ENCODE measurements at regions not wholly inside any gene's neighbourhood (a gene's known extent, or its start where the extent isn't known, plus 50 kb on each side); places are given as distances from the start of the nearest gene placed in this dataset.

- no peaks in the 10 kb centered on the region for H3K79me2 ChIP-seq (ENCODE audit: insufficient read depth)
- no peaks in the 10 kb centered on the region for H3K36me3 ChIP-seq (replicated peaks in 1 of 2; ENCODE audit: control insufficient read depth in 1 of 2, insufficient read depth in 2 of 2, low read length in 1 of 2)
- no peak for TF ChIP-seq GATA2 (CRISPR knock-in tag; IDR thresholded peaks at IDR 0.05)
- no peak for TF ChIP-seq NRF1 (IDR thresholded peaks at IDR 0.05; ENCODE audit: low read depth, low read length)
- no peak for TF ChIP-seq TAF1 (IDR thresholded peaks at IDR 0.05; ENCODE audit: borderline replicate concordance, low read depth, low read length)
- TF ChIP-seq MEF2A (IDR thresholded peaks at IDR 0.05; ENCODE audit: borderline replicate concordance, low read depth), result no peak
- TF ChIP-seq YY1 (IDR thresholded peaks at IDR 0.05; ENCODE audit: low read depth), result no peak
- TF ChIP-seq, protein P1, sequence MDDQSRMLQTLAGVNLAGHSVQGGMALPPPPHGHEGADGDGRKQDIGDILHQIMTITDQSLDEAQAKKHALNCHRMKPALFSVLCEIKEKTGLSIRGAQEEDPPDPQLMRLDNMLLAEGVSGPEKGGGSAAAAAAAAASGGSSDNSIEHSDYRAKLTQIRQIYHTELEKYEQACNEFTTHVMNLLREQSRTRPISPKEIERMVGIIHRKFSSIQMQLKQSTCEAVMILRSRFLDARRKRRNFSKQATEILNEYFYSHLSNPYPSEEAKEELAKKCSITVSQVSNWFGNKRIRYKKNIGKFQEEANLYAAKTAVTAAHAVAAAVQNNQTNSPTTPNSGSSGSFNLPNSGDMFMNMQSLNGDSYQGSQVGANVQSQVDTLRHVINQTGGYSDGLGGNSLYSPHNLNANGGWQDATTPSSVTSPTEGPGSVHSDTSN (IDR thresholded peaks at IDR 0.05), result no peak
- no peak for TF ChIP-seq EZH2phosphoT487 (IDR thresholded peaks at IDR 0.05; ENCODE audit: borderline replicate concordance, low read depth)
- TF ChIP-seq FOXJ3 (CRISPR knock-in tag; IDR thresholded peaks at IDR 0.05), result no peak
- no peak for TF ChIP-seq MAX (IDR thresholded peaks at IDR 0.05; ENCODE audit: low read depth)
- TF ChIP-seq USF2 (IDR thresholded peaks at IDR 0.05; ENCODE audit: borderline replicate concordance, low read depth, low read length), result no peak
- no peak for TF ChIP-seq TCF12 (IDR thresholded peaks at IDR 0.05)
- TF ChIP-seq RCOR1 (IDR thresholded peaks at IDR 0.05; ENCODE audit: low read length), result no peak
- no peak for TF ChIP-seq GABPA (IDR thresholded peaks at IDR 0.05; ENCODE audit: low read depth)
- TF ChIP-seq RFX5 (IDR thresholded peaks at IDR 0.05; ENCODE audit: low read length), result no peak
- no peaks in the 10 kb centered on the region for H3K9me3 ChIP-seq
- H3K27me3 ChIP-seq (ENCODE audit: insufficient read depth), result no peaks in the 10 kb centered on the region
- ChIA-PET CTCF (interaction anchor here (0.9 to 1.5 kb wide), 2 partner anchors 12 to 91 kb away, joined by 3 read pairs; no protein-coding TSS in a partner anchor), POLR2A (no interaction called here)
- no peak overlapping the region for H3K4me2 ChIP-seq
- no peak overlapping the region for H3K27ac ChIP-seq (ENCODE audit: low read depth in 2 of 2, low read length in 1 of 2)
- no peak overlapping the region for H3K9ac ChIP-seq
- H3K4me1 ChIP-seq (ENCODE audit: control insufficient read depth in 1 of 2, insufficient read depth in 2 of 2, low read depth in 1 of 2, low read length in 1 of 2), result no peaks in the 10 kb centered on the region; a peak in 1 of 4 replicates
- WGBS (ENCODE audit: low lambda C conversion rate), result 78% methylated on average over 10 of the region's 11 CpGs
- no peak for DNase-seq
- H3K9me2 ChIP-seq, result no peaks in the 10 kb centered on the region
- no peak overlapping the region for H2AFZ ChIP-seq (ENCODE audit: low read depth)
- no peaks in the 10 kb centered on the region for H4K20me1 ChIP-seq (ENCODE audit: insufficient read depth)
- no peaks in the 10 kb centered on the region for H3F3A ChIP-seq (replicated peaks; ENCODE audit: insufficient read depth)
- H3K4me3 ChIP-seq (ENCODE audit: low read depth in 2 of 2, low read length in 1 of 2), result no peak overlapping the region
Measured at GRCh38 chr11:10633261-10633660, 60.3 kb downstream of the IRAG1 start.

- Histone ChIP-seq H2AFZ (ENCODE audit: low read depth) (no peak overlapping the region), H3K9ac (no peak overlapping the region), H3K4me2 (no peak overlapping the region), H4K20me1 (ENCODE audit: insufficient read depth) (no peaks in the 10 kb centered on the region), H3K27ac (ENCODE audit: low read depth in 2 of 2, low read length in 1 of 2) (no peak overlapping the region), H3K9me3 (no peaks in the 10 kb centered on the region), H3K4me1 (ENCODE audit: control insufficient read depth in 1 of 2, insufficient read depth in 2 of 2, low read depth in 1 of 2, low read length in 1 of 2) (no peaks in the 10 kb centered on the region), H3F3A (replicated peaks; ENCODE audit: insufficient read depth) (no peaks in the 10 kb centered on the region), H3K9me2 (no peaks in the 10 kb centered on the region), H3K36me3 (replicated peaks in 1 of 2; ENCODE audit: control insufficient read depth in 1 of 2, insufficient read depth in 2 of 2, low read length in 1 of 2) (no peaks in the 10 kb centered on the region), H3K79me2 (ENCODE audit: insufficient read depth) (no peaks in the 10 kb centered on the region), H3K27me3 (ENCODE audit: insufficient read depth) (no peaks in the 10 kb centered on the region), H3K4me3 (ENCODE audit: low read depth in 2 of 2, low read length in 1 of 2) (no peak overlapping the region)
- 77% methylated on average over 5 of the region's 5 CpGs for WGBS (ENCODE audit: low lambda C conversion rate)
- POLR2A ChIA-PET, result no interaction called here
- CTCF ChIA-PET, result no interaction called here
- no peak for DNase-seq
- TF ChIP-seq TEAD4 (IDR thresholded peaks at IDR 0.05; ENCODE audit: borderline replicate concordance, insufficient read depth) (no peak), ELF1 (IDR thresholded peaks at IDR 0.05) (no peak), EP300 (IDR thresholded peaks at IDR 0.05; ENCODE audit: borderline replicate concordance in 1 of 2, low read depth in 1 of 2, low read length in 1 of 2) (no peak), JUND (IDR thresholded peaks at IDR 0.05) (no peak), FOXJ3 (CRISPR knock-in tag; IDR thresholded peaks at IDR 0.05) (no peak), FOSL2 (IDR thresholded peaks at IDR 0.05; ENCODE audit: borderline replicate concordance, low read depth) (no peak), CTCF (IDR thresholded peaks at IDR 0.05) (no peak), SMC3 (IDR thresholded peaks at IDR 0.05; ENCODE audit: low read depth, low read length) (no peak), RFX5 (IDR thresholded peaks at IDR 0.05; ENCODE audit: low read length) (no peak), MAX (IDR thresholded peaks at IDR 0.05; ENCODE audit: low read depth) (no peak), NFIC (IDR thresholded peaks at IDR 0.05; ENCODE audit: borderline replicate concordance) (no peak)
- TF ChIP-seq, protein P1 (IDR thresholded peaks at IDR 0.05), result no peak
Measured at GRCh38 chr11:10632483-10632882, 61.1 kb downstream of the IRAG1 start.
